NCI-H345 treated with DMSO at 0.1 percent for 48 hours (cell line): ENCODE measurements at regions not wholly inside any gene's neighbourhood (a gene's known extent, or its start where the extent isn't known, plus 50 kb on each side); places are given as distances from the start of the nearest gene placed in this dataset.
A peak's percentile ranks its signal among the peaks of the same experiment; 100 is the strongest.
"Not testable (repeated sequence)": the region's sequence is repeated elsewhere in the genome, so short reads cannot be mapped to it uniquely, and the experiment has no call there.

Experiments used
- DNase-seq: peaks from one replicate; lab custom pipeline; 2025; ENCODE audit not compliant: unreplicated experiment; lab: John Stamatoyannopoulos, UW

DNA sequence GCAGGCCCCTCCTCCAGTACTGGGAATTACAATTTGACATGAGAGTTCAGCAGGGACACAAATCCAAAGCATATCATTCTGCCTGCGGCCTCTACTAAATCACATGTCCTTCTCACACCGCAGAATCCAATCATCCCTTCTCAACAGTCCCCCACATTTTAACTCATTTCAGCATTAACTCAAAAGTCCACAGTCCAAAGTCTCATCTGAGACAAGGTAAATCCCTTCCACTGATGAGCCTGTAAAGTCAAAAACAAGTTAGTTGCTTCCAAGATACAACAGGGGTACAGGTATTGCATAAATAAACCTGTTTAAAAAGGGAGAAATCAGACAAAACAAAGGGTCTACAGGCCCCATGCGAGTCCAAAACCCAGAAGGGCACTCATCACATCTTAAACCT lies 64.0 kb downstream of the EBNA1BP2 start:
- no peak for DNase-seq

DNA sequence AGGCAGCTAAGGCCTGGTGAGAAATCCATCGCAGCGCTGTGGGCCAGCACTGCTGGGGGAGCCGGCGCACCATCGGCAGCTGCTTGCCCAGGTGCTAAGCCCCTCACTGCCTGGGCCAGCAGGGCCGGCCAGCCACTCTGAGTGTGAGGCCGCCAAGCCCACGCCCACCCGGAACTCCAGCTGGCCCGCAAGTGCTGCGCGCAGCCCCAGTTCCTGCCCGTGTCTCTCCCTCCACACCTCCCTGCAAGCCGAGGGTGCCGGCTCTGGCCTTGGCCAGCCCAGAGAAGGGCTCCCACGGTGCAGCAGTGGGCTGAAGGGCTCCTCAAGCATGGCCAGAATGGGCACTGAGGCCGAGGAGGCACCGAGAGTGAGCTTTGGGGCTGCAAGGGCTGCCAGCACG lies 64.4 kb downstream of the EBNA1BP2 start:
- DNase-seq = no peak

DNA sequence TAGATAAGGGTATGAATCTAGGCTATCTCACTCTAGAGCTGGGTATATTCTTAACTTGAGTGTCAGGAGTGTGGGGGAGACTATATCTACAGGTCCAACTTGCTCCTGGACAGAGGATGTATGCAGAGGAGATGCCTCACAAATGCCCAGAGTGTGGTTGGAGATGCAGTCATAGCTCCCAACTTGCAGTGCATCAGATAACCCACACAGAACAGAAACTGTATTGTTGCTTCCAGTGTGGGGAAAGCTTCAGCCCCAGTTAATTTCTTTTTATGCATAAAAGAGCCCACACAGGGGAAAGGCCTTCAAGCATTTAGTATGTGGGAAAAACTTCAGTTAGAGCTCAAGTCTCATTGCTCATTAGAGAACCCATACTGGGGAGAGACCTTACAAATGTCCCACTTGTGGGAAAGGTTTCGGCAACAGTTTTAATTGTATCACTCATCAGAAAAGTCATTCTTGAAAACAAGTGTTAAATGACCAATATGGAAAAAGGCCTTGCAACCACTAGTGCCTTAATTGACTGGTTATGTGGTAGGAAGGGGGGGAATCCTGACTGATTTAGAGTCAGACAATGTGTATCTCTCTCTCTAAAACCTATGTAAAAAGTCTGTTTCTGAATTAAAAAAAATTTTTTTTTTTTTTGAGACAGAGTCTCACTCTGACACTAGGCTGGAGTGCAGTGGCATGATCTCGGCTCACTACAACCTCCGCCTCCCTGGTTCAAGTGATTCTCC lies 67.9 kb downstream of the EBNA1BP2 start:
- no peak for DNase-seq

DNA sequence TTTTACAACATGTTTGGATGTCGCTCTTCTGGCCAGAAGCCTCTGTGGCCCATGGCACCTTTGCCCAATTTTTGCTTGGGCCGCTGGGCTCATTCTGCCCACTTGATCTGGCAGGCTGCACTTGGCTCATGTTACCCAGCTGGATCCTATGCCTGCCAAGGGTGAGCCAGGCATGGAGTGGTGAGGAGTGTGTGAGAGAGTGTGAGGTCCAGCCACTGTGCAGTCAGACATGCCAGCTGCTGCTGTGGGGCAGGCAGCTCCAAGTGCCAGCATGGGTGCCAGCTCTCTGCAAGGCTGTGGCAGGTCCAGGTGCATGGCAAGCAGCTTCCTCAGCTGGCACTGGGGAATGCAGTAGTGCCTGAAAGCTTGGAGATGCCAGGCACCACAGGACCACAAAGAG lies 71.0 kb downstream of the EBNA1BP2 start:
- DNase-seq = no peak

DNA sequence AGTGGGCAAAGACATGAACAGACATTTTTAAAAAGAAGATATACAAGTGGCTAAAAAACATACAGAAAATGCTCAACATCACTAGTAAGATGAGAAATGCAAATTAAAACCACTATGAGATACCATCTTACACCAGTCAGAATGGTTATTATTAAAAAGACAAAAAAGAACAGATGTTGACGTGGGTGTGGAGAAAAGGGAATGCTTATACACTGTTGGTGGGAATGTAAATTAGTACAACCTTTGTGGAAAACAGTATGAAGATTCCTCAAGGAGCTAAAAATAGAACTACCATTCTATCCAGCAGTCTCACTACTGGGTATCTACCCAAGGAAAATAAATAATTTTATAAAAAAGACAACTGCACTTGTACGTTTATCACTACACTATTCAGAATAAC lies 73.9 kb downstream of the EBNA1BP2 start:
- no peak for DNase-seq

DNA sequence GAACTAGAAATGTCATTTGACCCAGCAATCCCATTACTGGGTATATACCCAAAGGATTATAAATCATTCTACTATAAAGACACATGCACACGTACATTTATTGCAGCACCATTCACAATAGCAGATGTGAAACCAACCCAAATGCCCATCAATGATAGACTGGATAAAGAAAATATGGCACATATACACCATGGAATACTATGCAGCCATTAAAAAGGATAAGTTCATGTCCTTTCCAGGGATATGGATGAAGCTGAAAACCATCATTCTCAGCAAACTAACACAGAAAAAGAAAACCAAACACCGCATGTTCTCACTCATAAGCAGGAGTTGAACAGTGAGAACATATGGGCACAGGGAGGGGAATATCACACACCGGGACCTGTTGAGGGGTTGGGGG lies 75.6 kb downstream of the EBNA1BP2 start:
- DNase-seq = not testable (repeated sequence)

DNA sequence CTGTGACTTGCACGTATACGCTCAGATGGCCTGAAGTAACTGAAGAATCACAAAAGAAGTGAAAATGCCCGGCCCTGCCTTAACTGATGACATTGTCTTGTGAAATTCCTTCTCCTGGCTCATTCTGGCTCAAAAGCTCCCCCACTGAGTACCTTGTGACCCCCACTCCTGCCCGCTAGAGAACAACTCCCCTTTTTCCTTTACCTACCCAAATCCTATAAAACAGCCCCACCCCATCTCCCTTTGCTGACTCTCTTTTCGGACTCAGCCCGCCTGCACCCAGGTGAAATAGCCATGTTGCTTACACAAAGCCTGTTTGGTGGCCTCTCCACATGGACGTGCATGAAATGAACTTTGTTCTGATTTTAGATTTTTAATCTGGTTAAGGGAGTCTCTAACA lies 81.3 kb downstream of the EBNA1BP2 start:
- DNase-seq = not testable (repeated sequence)

DNA sequence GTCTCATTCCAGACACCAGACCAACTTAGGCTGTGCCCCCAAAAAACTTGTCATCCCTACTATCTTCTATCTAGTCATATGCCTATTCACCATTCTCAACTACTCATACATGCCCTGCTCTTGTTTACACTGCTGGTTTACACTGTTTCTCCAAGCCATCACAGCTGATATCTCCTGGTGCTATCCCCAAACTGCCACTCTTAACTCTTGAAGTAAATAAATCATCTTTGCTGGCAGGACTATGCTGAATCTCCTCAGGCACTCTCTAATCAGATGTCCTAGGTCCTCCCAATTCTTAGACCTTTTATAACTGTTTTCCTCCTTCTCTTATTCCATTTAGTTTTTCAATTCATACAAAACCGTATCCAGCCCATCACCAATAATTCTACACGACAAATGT lies 81.9 kb downstream of the EBNA1BP2 start:
- DNase-seq = not testable (repeated sequence)

DNA sequence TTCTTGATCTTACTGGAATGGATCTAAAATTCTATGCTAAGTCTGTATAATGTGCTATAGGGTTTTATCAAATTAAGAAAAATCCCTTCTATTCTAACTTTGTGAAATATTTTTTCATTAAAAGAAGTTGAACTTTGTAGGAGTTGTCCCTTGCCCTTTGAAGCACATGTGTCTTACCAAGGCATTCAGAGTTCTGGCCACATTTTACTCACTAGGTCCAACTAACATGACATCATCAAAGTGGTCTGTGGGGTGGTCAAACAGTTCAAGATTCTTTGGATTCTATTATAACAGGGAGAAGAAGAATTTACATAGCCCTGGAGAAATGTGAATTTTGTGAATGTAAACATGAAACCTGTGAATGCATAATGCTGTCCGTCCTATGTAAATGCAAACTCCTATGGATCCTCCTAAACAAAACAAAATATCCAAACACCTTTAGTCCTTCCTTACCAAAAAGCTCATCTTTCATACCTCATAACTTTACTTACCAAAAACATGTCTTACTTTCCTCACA lies 88.7 kb downstream of the EBNA1BP2 start:
- DNase-seq = no peak

DNA sequence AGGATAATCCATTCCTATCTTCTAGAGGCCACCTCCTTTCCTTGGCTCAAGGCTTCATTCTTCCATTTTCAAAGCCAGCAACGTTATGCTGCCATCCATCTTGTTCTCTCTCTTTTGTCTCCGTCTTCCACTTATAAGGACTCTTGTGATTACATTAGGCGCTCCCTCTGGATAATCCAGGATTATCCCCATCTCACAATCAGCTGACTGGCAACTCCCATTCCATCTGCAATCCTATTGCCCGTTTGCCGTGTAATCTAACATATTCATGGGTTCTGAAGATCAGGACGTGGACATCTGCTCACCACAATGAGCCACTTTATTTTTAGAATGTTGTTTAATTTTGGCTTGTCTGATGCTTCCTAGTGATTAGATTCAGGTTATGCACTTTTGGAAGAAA lies 89.3 kb downstream of the EBNA1BP2 start:
- DNase-seq = no peak

DNA sequence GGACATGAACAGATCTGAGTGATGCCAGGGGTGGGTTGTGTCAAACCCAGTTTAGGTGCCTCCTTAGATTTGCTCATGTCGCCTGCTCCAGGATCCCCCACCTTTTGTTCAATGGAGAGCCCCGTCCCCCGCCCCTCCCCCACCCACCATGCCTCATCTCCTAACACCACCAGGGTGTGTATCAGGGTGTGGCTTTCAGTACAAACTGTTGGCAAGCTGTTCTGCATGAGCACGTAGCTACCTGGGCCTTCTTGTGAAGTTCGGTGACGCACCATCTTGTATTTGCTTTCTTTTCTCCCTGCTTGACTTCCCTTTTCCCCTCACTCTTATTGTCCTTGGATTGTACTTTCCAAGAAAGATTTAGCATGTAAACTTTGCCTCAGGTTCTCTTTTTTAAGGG lies 94.8 kb downstream of the EBNA1BP2 start:
- DNase-seq = no peak

DNA sequence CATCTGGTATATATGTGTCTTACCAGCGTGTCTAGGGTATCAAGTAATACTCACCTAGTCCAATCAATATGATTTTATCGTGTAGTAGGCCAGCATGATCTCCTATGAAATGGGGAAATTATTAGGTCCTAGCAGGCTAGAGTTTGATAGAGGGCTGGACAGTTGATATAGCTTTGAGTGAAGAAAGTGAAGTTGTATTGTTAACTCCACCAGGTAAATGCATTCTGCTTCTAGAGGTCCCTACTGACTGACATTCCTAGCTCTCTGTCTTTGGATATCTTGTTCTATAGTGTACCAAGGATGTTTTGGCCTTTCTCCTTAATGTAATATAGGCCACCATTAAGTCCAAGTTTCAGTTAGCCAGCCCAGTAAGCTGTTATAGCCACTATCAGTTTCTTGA lies 97.4 kb downstream of the EBNA1BP2 start:
- no peak for DNase-seq

DNA sequence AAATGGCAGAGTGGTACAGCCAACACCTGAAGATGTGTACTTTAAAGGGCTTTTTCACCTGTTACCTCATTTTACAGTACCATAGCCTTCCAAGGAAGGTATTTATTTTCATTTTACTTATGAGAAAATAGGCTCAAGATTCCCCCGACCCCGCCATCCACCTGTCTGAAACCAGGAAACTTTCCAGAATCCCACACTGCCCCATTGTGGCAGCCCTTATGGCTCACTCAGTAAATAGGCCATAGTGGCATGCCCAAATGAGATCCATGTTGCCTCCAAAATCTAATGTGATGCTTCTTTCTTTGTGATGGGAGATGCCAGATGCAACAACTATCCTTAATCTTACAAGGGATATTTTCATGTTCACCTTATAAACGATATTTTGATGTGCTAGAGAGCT lies 97.8 kb downstream of the EBNA1BP2 start:
- DNase-seq = no peak

DNA sequence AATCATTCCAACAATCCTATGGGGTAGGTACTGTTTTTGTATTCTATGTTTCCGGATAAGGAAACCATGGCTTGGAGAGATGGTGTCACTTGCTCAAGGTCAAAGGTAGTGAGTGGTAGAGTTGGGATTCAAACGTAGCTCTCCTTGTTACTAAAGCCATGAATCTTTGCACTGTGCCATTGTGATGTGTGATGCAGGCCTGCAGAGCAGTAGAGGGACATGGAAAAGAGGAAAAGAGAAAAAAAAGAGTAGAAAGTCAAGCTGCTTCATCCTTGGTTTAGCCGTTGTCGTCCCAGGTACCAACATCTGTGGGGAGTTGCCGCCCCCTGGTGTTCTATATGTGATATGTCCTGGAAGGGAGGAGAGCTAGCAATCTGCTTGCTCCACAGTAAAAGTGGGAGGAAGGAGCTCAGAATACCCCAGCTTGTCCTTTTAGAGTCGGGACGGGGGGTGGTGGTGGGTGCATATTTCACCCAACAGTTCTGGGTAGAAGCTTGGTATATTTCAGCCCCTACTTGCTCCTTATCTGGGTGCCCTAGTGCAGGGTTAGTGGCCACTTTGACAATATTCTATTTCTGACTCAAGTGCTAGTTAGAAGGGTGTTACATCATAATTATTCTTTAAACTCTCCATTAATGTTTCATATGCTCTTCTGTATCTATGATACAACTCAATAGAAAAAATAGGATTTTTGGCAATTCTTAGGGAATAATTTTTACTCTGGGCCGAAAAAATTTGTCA lies 98.4 kb downstream of the EBNA1BP2 start:
- peak; percentile 61 for DNase-seq

DNA sequence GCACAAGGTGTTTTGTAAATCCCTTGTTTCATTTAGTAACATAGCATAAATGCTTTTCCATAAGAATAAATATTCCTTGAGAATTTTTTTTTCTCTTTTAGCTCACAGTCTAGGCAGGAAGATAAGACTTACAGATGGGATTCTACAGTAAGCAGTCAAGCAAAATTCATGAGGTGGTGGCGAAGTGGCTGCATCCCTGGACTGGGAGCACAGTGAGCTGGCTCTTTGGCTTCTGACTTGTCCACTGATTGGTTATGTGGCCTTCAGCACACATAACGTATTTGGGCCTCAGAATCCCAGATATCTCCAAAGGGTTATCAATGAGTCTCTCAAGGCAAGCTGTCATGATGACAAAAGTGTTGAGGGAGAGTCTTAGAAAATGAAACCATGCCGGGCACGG lies 99.8 kb downstream of the EBNA1BP2 start:
- DNase-seq = no peak

DNA sequence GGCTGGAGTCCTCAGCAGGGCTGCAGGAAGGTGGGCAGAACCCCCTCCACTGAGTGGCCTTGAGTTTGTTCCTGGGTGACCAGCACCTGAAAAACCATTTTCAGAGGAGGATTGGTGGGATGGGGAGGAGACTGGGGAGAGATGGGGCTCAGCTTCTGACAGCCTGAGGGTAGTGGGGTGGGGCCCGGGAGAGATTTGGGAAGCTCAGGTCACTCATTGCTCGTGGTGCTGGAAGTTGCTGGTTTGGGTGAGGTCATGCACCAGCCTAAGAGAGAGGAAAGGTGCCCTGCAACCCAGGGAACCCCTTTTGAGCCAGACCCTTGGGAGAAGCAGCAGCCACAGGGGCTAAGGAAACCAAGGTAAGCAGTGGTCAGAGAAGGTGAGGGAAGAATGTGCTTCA lies 100.8 kb downstream of the EBNA1BP2 start:
- no peak for DNase-seq

DNA sequence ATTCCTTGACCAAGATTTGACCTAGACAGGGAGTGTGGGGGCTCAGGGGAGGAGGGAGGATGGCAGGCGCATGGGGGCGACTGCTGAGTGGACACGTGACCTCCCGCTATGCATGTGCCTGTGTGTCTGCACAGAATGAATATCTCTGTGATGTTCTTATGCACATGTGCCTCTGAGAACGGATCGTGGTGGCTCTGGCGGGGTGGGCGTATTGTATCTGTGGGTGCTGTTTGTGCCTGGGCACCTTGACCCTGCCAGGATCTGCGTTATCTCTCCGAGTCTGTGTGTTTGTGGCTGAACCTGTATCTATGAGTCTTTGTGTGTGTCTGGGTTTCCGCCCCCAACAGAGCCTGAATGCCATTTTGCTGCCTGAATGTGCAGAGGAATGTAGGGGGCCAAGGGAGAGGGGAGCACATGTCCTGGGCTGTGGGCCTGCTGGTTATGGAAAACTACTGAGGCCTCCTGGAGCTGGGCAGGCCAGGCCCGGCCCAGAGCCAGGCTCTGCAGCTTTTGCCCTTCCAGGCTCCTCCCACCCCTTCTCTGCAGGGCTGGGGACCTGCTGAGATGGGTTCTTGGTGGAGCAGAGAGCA lies 102.5 kb downstream of the EBNA1BP2 start:
- DNase-seq = no peak

DNA sequence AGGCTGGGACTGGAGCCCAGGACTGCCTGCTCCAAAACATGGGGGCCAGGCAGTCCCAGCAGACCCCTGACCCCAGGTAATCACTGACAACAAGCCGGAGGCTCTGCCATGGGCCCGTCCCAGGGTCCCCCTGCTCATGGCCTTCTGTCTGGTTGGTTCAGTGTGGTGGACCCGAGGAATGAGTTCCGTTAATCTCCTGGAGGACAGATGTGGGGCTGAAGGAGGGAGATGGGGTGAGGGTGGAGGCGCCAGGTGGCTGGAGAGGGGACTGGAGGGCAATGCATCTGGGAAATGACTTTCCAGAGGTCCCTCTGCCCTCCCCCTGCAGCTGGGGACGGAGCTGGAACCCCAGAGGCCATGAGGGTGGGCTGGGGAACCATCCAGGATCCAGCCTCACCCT lies 103.2 kb downstream of the EBNA1BP2 start:
- no peak for DNase-seq

DNA sequence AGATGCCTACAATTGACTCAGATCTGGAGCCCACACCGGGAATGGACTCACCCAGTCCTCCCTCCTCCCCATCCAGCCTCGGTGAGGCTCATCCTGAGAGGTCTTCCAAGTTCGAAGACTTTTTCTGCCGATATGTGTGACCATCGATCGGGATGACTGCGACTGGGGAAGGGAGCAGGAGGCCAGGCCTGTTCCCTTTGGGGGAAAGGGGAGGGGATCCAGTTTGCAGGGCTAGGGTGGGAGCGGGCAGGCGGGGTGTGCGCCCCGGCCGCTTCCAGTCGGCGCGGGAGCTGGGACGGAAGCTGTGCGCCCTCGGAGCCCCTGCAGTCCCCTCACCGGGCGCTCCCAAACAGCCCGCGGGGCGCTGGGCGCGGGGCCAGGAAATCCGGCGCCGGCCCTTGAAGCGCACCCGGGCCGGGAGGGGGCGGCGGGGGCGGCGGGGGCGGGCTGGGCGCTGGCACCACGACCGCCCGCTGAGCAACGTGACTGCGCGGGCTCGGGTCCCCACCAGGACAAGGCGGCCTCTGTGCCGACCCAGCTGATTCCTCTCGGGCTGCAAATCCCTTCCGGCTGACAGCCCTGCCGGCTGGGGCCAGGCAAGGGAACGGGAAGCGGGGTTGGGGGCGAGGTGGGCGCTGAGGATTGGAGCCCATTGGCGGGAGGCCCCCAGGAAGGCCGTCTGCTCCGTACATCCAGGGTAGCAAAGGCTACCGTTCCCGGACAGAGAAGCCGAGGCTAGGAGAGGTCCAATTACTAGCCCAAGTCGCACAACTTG lies 103.9 kb downstream of the EBNA1BP2 start:
- DNase-seq = peak; percentile 30

DNA sequence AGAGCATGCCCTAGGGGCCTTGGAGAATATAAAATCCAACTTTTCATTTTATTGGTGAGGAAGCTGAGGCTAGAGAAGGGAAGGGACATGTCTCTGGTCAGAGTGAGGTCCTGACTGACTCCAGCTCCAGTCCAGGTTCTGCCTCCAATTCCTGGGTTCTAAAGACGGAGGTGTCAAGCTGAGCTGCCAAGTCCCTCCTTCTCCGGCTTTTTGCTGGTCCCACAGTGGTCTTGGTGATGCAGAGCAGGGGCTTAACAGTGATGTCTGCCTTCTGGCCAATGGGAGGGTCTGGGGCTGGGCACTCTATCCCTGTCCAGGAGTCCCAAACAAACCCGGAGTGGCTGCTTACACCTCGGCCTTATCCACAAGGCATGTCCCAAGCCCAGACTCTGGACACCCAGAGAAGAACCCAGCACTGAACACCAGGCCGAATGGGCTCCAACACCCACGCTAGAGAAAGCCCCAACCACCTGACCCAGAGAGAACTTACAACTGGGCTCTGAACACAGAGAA lies 104.8 kb downstream of the EBNA1BP2 start:
- no peak for DNase-seq

DNA sequence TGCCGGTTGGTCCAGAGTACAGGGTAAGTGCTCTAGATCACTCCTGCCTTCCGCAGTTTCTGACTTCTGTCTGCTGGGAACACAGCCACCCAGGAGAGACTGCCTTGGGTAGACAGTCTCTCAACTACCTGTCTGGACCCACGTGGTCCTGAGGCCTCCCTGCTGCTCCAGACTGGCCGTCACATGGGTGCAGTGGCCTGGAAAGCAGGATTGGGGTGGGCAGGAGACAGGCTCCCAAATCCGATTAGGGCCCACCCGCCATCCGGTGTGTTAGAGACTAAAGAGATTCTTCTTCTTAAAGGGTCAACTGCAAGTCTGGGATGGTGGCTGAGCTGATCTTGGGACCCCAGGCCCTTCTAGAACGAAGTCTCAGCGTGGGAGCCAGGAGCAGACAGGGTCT lies 105.5 kb downstream of the EBNA1BP2 start:
- no peak for DNase-seq
